Stimulated activated naive CD8-positive, alpha-beta T cell treated with anti-CD3 and anti-CD28 coated beads, Interleukin-15, amount 100 ng/mL, for 72 hours (primary cell): ENCODE measurements at regions not wholly inside any gene's neighbourhood (a gene's known extent, or its start where the extent isn't known, plus 50 kb on each side); places are given as distances from the start of the nearest gene placed in this dataset.
A peak's percentile ranks its signal among the peaks of the same experiment; 100 is the strongest.

Source experiments
- ATAC-seq: fragments of 150-1000 bp; cut with Tn5 transposase; 2 replicates; pipeline ENCODE4 v1.10.0; 2021; ENCODE audit warnings: mild to moderate bottlenecking, moderate library complexity
- DNase-seq, 2 donors: peaks; one replicate each; pipeline ENCODE4 v3.0.0; 2021 to 2022
- H3K27ac Mint-ChIP-seq, 2 donors: one replicate each; pipeline ENCODE4 v1.8.0; 2022; ENCODE audit warnings: mild to moderate bottlenecking in 2 of 2, mixed read lengths in 2 of 2, moderate library complexity in 2 of 2
- H3K27me3 Mint-ChIP-seq: one replicate; pipeline ENCODE4 v1.8.0; 2022; ENCODE audit warnings: mixed read lengths
- H3K4me1 Mint-ChIP-seq: one replicate; pipeline ENCODE4 v1.8.0; 2022; ENCODE audit warnings: mild to moderate bottlenecking, mixed read lengths
- H3K4me3 Mint-ChIP-seq, 2 donors: one replicate each; pipeline ENCODE4 v1.8.0; 2022; ENCODE audit warnings: mild to moderate bottlenecking in 2 of 2, mixed read lengths in 2 of 2, moderate library complexity in 1 of 2
- H3K9me3 Mint-ChIP-seq, 2 donors: one replicate each; pipeline ENCODE4 v1.8.0; 2022; ENCODE audit warnings: mixed read lengths in 2 of 2

GRCh38 chr12:91851741-91852477 lies 293.7 kb downstream of the BTG1 start:
- Mint-ChIP-seq H3K4me3 (no peak overlapping the region), H3K27ac (no peak overlapping the region), H3K27me3 (no peaks in the 10 kb centered on the region), H3K4me1 (peaks cover 20% of the 10 kb centered on the region), H3K9me3 (peaks cover 0 to 5% of the 10 kb centered on the region in 2 donors)
- ATAC-seq: peak; percentile 82
- DNase-seq: no peak

DNA sequence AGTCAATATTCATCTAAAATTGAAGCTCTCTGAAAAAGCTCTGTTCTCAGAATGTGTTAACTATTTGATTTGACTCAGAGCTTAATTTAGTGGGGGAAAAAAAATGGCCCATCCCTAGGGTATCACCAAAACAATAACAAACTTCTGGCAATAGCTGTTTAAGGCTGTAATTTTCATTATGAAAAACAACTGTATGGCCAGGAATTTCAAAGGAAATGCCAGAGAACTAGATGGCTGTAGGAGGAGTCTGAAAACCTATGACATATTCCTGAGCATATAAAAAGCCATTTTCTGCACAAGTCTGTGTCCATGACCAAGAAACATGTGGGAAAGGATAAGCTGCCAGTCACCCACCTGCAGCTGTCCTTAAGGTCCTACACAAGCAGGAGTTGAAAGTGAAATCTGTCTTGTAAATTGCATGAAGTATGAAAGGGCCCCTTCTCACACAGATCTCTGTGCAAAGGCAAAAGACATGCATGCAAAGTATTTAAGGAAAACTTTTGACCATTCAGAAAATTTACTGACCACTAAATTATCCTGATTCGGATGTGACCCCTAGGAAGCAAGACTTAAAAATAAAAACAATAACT lies 299.1 kb downstream of the BTG1 start:
- no peak for ATAC-seq
- Mint-ChIP-seq H3K27me3 (no peaks in the 10 kb centered on the region), H3K27ac (no peak overlapping the region), H3K4me1 (peaks cover 9% of the 10 kb centered on the region), H3K9me3 (peaks cover 23 to 32% of the 10 kb centered on the region in 2 donors), H3K4me3 (peak overlapping the region in 1 of 2 donors; percentile 39)
- DNase-seq: no peak

DNA sequence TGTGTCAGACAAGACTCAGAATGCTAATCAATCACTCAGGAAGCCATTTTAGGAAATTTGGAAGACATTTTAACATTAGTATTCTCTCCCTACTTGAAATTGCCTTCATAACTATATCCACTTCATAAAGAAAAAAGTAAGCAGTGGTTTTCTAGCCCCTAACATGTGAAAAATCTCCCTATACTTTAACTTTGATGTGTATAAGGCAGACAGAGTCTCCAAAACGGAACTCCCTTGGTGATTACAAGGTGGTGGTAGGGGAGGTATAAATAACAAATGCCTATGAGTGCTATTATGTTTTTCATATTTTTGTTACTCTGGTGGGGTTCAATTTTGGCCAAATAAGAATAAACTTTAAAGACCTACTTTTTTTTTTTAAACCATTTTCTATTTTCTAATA lies 300.3 kb downstream of the BTG1 start:
- no peak for DNase-seq
- Mint-ChIP-seq H3K27me3 (no peaks in the 10 kb centered on the region), H3K9me3 (peaks cover 31 to 35% of the 10 kb centered on the region in 2 donors), H3K4me1 (peaks cover 8% of the 10 kb centered on the region), H3K27ac (peak overlapping the region; percentile 34 to 46), H3K4me3 (no peak overlapping the region)
- no peak for ATAC-seq

DNA sequence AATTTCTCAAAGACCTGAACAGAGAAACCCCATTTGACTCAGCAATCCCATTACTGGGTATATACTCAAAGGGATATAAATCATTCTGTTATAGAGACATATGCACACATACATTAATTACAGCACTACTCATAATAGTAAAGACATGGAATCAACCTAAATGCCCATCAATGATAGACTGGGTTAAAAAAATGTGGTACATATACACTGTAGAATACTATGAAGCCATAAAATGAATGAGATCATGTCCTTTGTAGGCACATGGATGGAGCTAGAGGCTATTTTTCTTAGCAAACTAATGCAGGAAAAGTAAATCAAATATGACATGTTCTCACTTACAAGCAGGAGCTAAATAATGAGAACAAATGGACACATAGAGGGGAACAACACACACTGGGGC lies 303.8 kb downstream of the BTG1 start:
- Mint-ChIP-seq H3K27me3 (no peaks in the 10 kb centered on the region), H3K4me1 (peaks cover 8% of the 10 kb centered on the region), H3K27ac (no peak overlapping the region), H3K9me3 (peaks cover 31 to 35% of the 10 kb centered on the region in 2 donors), H3K4me3 (no peak overlapping the region)
- DNase-seq (no peak), ATAC-seq (peak; percentile 43)

DNA sequence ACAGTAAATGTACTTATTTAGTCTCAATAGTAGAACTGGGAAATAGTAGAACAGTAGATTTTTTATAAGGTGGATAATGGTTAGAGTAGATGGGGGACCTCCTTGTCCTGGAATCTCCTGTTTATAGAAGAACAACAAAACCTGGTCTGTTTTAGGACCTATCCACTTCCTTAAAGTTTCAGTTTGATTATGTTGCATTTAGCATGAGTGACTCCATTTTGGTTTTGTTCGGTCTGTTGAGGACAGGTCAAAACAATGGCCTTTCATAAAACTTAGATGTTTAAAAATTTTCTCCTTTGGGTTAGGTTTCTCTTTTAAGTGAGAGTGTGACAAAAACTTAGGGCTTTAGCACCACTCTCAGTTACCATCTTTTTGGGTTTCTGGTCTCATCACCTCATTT lies 308.9 kb downstream of the BTG1 start:
- Mint-ChIP-seq H3K4me1 (no peaks in the 10 kb centered on the region), H3K4me3 (no peak overlapping the region), H3K9me3 (peaks cover 8 to 11% of the 10 kb centered on the region in 2 donors), H3K27ac (no peak overlapping the region), H3K27me3 (no peaks in the 10 kb centered on the region)
- ATAC-seq: no peak
- DNase-seq: no peak

GRCh38 chr12:91836264-91836663 lies 309.4 kb downstream of the BTG1 start:
- Mint-ChIP-seq H3K27ac (no peak overlapping the region), H3K27me3 (no peaks in the 10 kb centered on the region), H3K4me3 (no peak overlapping the region), H3K4me1 (no peaks in the 10 kb centered on the region), H3K9me3 (peaks cover 6 to 7% of the 10 kb centered on the region in 2 donors)
- DNase-seq (no peak), ATAC-seq (peak; percentile 54)

- Mint-ChIP-seq H3K27me3 (no peaks in the 10 kb centered on the region), H3K4me3 (no peak overlapping the region), H3K9me3 (peaks cover under 1 to 7% of the 10 kb centered on the region in 2 donors), H3K4me1 (no peaks in the 10 kb centered on the region), H3K27ac (no peak overlapping the region)
- no peak for DNase-seq
- ATAC-seq: no peak
Measured at GRCh38 chr12:91835693-91836092, 310.0 kb downstream of the BTG1 start.

DNA sequence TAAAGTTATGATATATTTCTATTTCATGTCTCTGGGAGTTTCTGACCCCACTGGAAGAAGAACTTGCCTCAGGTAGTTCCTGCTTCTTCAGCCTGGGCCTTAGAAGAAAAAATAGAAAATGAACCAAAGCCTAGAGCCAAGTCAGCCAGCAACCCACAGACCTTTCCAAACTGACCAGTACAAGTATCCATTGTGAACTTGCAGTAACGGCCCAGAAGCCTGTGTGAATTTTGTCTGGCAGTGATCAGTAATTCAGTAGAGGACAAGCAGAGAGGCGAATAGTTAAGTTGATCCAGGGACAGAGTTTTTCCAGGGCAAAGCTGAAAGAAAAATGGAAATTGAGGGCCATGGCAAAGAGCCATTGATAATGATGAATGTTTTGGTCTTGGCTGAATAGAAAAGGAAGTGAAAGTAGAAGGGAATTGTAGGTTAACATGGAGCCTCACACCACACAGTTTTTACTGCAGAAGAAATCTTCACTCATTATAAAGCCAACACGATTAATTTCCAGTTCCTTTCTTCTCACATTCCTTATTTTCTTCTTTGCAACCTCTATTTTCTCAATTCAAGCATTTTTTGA lies 311.8 kb downstream of the BTG1 start:
- no peak for ATAC-seq
- Mint-ChIP-seq H3K27ac (no peak overlapping the region), H3K9me3 (peaks cover 0 to 7% of the 10 kb centered on the region in 2 donors), H3K4me1 (no peaks in the 10 kb centered on the region), H3K27me3 (no peaks in the 10 kb centered on the region), H3K4me3 (no peak overlapping the region)
- DNase-seq: no peak

DNA sequence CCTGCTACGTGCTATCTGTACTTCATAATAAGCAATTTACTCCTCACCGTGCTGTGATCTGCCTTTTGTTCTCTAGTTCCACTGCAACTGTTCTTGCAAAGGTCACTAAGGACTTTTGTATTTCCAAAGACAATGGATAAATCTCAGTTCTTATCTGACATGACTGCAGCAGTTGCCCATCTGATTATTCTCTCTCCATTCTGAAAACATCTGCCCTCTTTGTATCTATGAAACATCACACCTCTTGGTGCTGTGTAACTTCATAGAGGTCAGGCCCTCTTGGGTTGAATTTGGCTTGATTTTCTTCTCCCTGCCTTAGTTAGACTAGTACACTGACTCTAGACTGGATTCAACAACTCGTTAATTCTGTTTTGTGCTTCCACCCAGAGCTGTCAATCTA lies 319.6 kb downstream of the BTG1 start:
- no peak for DNase-seq
- Mint-ChIP-seq H3K9me3 (no peaks in the 10 kb centered on the region), H3K4me1 (no peaks in the 10 kb centered on the region), H3K27me3 (no peaks in the 10 kb centered on the region), H3K4me3 (no peak overlapping the region), H3K27ac (no peak overlapping the region)
- ATAC-seq: no peak

GRCh38 chr12:91824991-91825390 lies 320.7 kb downstream of the BTG1 start:
- Mint-ChIP-seq H3K27ac (no peak overlapping the region), H3K4me1 (no peaks in the 10 kb centered on the region), H3K9me3 (peaks cover 0 to 4% of the 10 kb centered on the region in 2 donors), H3K4me3 (no peak overlapping the region), H3K27me3 (no peaks in the 10 kb centered on the region)
- no peak for DNase-seq
- no peak for ATAC-seq

GRCh38 chr12:91819132-91819447 lies 326.6 kb downstream of the BTG1 start:
- no peak overlapping the region for H3K27ac Mint-ChIP-seq
- DNase-seq (no peak), ATAC-seq (no peak)
- no peak overlapping the region for H3K4me3 Mint-ChIP-seq
- H3K27me3 Mint-ChIP-seq: no peaks in the 10 kb centered on the region
- peaks cover 0 to 9% of the 10 kb centered on the region in 2 donors for H3K9me3 Mint-ChIP-seq
- peaks cover 9% of the 10 kb centered on the region for H3K4me1 Mint-ChIP-seq

- no peak overlapping the region for H3K4me3 Mint-ChIP-seq
- H3K27ac Mint-ChIP-seq: no peak overlapping the region
- H3K4me1 Mint-ChIP-seq: peaks cover 13% of the 10 kb centered on the region
- no peak for DNase-seq
- no peaks in the 10 kb centered on the region for H3K27me3 Mint-ChIP-seq
- ATAC-seq: no peak
- H3K9me3 Mint-ChIP-seq: peaks cover 0 to 12% of the 10 kb centered on the region in 2 donors
Measured at GRCh38 chr12:91818227-91819131, 327.2 kb downstream of the BTG1 start.

DNA sequence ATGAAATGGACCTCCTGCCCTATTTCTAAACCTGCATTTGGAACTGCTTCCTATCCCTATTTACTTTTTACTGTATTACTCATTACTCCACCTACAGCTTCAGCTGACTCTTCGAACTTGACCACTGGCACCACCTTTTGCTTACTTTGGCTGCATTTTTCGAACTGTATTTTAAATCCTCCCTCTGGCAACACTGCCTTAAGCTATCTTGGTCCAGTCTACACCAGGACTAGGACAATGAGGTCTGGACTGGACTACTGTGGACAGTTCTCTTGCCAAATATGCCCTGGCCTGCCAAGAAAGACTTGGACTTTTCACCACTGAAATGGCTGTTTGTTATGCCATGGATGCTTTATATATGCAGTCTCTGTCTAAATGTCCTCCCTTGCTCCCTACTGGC lies 328.1 kb downstream of the BTG1 start:
- no peak overlapping the region for H3K27ac Mint-ChIP-seq
- no peaks in the 10 kb centered on the region for H3K27me3 Mint-ChIP-seq
- no peak overlapping the region for H3K4me3 Mint-ChIP-seq
- peaks cover 18% of the 10 kb centered on the region for H3K4me1 Mint-ChIP-seq
- peaks cover 0 to 14% of the 10 kb centered on the region in 2 donors for H3K9me3 Mint-ChIP-seq
- DNase-seq: no peak
- ATAC-seq: no peak

GRCh38 chr12:91813701-91814100 lies 331.9 kb downstream of the BTG1 start:
- Mint-ChIP-seq H3K9me3 (peaks cover 2 to 10% of the 10 kb centered on the region in 2 donors), H3K4me1 (peaks cover 31% of the 10 kb centered on the region), H3K4me3 (no peak overlapping the region), H3K27me3 (no peaks in the 10 kb centered on the region), H3K27ac (no peak overlapping the region)
- DNase-seq: no peak
- ATAC-seq: no peak

- Mint-ChIP-seq H3K4me1 (peaks cover 25% of the 10 kb centered on the region), H3K27ac (peak overlapping the region in 1 of 2 donors; percentile 80), H3K27me3 (no peaks in the 10 kb centered on the region), H3K9me3 (peaks cover 16 to 20% of the 10 kb centered on the region in 2 donors), H3K4me3 (peak overlapping the region in 1 of 2 donors; percentile 5)
- DNase-seq: peak; percentile 50 to 70
- ATAC-seq: peak; percentile 71
Measured at GRCh38 chr12:91811481-91812287, 334.0 kb downstream of the BTG1 start.
